ENCODE measurements at regions not wholly inside any gene's neighbourhood (a gene's known extent, or its start where the extent isn't known, plus 50 kb on each side); places are given as distances from the start of the nearest gene placed in this dataset.

DNA sequence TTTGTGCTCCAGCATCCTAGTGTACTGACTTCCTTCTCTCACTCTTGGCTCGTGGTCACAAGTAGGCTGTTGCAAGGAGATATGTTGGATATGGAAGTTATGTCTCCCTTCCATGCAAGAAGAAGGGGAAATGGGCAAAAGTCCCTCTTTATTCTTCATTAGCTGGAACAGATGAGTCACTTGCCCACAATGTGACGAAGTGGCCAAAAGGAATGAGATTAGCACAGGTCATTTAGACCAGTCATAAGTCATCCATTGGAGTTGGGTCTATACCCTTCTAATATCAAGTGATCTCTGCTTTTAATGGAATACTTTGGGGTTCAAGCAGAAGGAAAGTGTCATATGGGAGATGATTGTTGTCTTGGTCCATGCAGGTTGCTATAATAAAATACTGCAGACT lies 91.2 kb upstream of the NGF start:
- no peaks in the 10 kb centered on the region for H3K36me3 ChIP-seq
- H3K27ac ChIP-seq: no peak overlapping the region
- TF ChIP-seq EP300 (IDR thresholded peaks at IDR 0.05) (no peak), POLR2A (IDR thresholded peaks at IDR 0.05) (no peak), CTCF (IDR thresholded peaks at IDR 0.05) (no peak)
- H3K27me3 ChIP-seq: no peaks in the 10 kb centered on the region
- 86 to 95% (median 87%) methylated on average over 2 of the region's 2 CpGs for WGBS, 3 donors
- H3K4me1 ChIP-seq (ENCODE audit: insufficient read depth): peaks cover 4% of the 10 kb centered on the region
- H3K4me3 ChIP-seq: no peak overlapping the region
- DNase-seq: no peak
- intact Hi-C loops (cut with DNase I): no loop called here
- H3K9me3 ChIP-seq: no peaks in the 10 kb centered on the region

GRCh38 chr1:115428676-115429075 lies 90.6 kb upstream of the NGF start:
- TF ChIP-seq POLR2A (IDR thresholded peaks at IDR 0.05): no peak
- no peak for TF ChIP-seq EP300 (IDR thresholded peaks at IDR 0.05)
- H3K27me3 ChIP-seq: no peaks in the 10 kb centered on the region
- H3K4me3 ChIP-seq: no peak overlapping the region
- no peaks in the 10 kb centered on the region for H3K9me3 ChIP-seq
- no peak overlapping the region for H3K27ac ChIP-seq
- H3K4me1 ChIP-seq (ENCODE audit: insufficient read depth): peaks cover 4% of the 10 kb centered on the region
- DNase-seq: no peak
- intact Hi-C loops (cut with DNase I): no loop called here
- WGBS, 3 donors: 93 to 100% (median 95%) methylated on average over 1 of the region's 1 CpG
- H3K36me3 ChIP-seq: no peaks in the 10 kb centered on the region

DNA sequence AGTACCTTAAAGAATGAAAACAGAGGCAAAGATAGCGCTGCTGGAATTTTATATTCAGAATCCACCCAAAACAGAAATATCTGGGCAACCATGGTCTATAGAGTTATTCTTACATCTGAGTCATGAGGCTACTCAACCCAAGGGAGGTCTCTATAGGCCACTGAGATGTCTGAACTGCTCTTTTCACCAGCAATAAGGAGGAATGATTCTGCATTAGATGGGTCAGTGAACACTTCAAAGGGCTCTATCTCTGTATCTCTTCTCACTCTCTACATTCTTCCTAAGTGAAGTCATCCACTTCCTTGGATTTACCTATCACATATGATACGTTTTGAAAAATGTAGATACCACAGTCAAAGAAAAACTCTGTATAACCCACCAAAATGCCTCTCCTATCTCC lies 90.2 kb upstream of the NGF start:
- Histone ChIP-seq H3K4me3 (no peak overlapping the region), H3K4me1 (ENCODE audit: insufficient read depth) (peaks cover 2% of the 10 kb centered on the region), H3K27ac (no peak overlapping the region), H3K27me3 (no peaks in the 10 kb centered on the region), H3K36me3 (no peaks in the 10 kb centered on the region), H3K9me3 (no peaks in the 10 kb centered on the region)
- intact Hi-C loops (cut with DNase I): no loop called here
- DNase-seq: no peak
- WGBS, 3 donors: 20 to 44% (median 22%) methylated on average over 2 of the region's 2 CpGs
- TF ChIP-seq EP300 (IDR thresholded peaks at IDR 0.05) (no peak), CTCF (IDR thresholded peaks at IDR 0.05) (no peak), POLR2A (IDR thresholded peaks at IDR 0.05) (no peak)

- 88 to 94% (median 92%) methylated on average over 5 of the region's 5 CpGs for WGBS, 3 donors
- H3K36me3 ChIP-seq: no peaks in the 10 kb centered on the region
- intact Hi-C loops (cut with DNase I): no loop called here
- no peaks in the 10 kb centered on the region for H3K27me3 ChIP-seq
- no peak overlapping the region for H3K4me3 ChIP-seq
- no peaks in the 10 kb centered on the region for H3K9me3 ChIP-seq
- TF ChIP-seq EP300 (IDR thresholded peaks at IDR 0.05): no peak
- no peak for TF ChIP-seq POLR2A (IDR thresholded peaks at IDR 0.05)
- peaks cover 2% of the 10 kb centered on the region for H3K4me1 ChIP-seq (ENCODE audit: insufficient read depth)
- H3K27ac ChIP-seq: no peak overlapping the region
- no peak for DNase-seq
Observed at GRCh38 chr1:115426956-115427355, 88.9 kb upstream of the NGF start.

GRCh38 chr1:115426231-115426771 lies 88.3 kb upstream of the NGF start:
- WGBS, 3 donors: 27 to 47% (median 36%) methylated on average over 6 of the region's 6 CpGs
- Histone ChIP-seq H3K9me3 (no peaks in the 10 kb centered on the region), H3K4me1 (ENCODE audit: insufficient read depth) (peaks cover 2% of the 10 kb centered on the region), H3K4me3 (no peak overlapping the region), H3K36me3 (no peaks in the 10 kb centered on the region), H3K27me3 (no peaks in the 10 kb centered on the region), H3K27ac (no peak overlapping the region)
- TF ChIP-seq EP300 (IDR thresholded peaks at IDR 0.05) (no peak), POLR2A (IDR thresholded peaks at IDR 0.05) (no peak), CTCF (IDR thresholded peaks at IDR 0.05) (no peak)
- peak; percentile 24 to 40 (median 35) for DNase-seq
- intact Hi-C loops (cut with DNase I): no loop called here
